ENCODE measurements at regions not wholly inside any gene's neighbourhood (a gene's known extent, or its start where the extent isn't known, plus 50 kb on each side); places are given as distances from the start of the nearest gene placed in this dataset.
"Not testable (repeated sequence)": the region's sequence is repeated elsewhere in the genome, so short reads cannot be mapped to it uniquely, and the experiment has no call there.

GRCh38 chr10:90096196-90096595 is 394.8 kb downstream of the KIF20B start:
- no peak for TF ChIP-seq CTCF (IDR thresholded peaks at IDR 0.05)
- H3K4me3 ChIP-seq: no peak overlapping the region
- no peaks in the 10 kb centered on the region for H3K36me3 ChIP-seq
- no peak for ATAC-seq
- H3K9me3 ChIP-seq: no peaks in the 10 kb centered on the region
- intact Hi-C loops (cut with DNase I): no loop called here
- DNase-seq: no peak
- H3K4me1 ChIP-seq: no peaks in the 10 kb centered on the region
- no peak overlapping the region for H3K27ac ChIP-seq
- H3K27me3 ChIP-seq: no peaks in the 10 kb centered on the region

GRCh38 chr10:90107581-90107980 is 406.2 kb downstream of the KIF20B start:
- intact Hi-C loops (cut with DNase I); H3K4me3 ChIP-seq; DNase-seq; H3K36me3 ChIP-seq; H3K9me3 ChIP-seq; H3K27me3 ChIP-seq; H3K27ac ChIP-seq; ATAC-seq; H3K4me1 ChIP-seq: not testable (repeated sequence)

GRCh38 chr10:90111671-90112070 is 410.3 kb downstream of the KIF20B start:
- H3K27me3 ChIP-seq: no peaks in the 10 kb centered on the region
- H3K9me3 ChIP-seq: no peaks in the 10 kb centered on the region
- no peak for TF ChIP-seq CTCF (IDR thresholded peaks at IDR 0.05)
- intact Hi-C loops (cut with DNase I): no loop called here
- H3K27ac ChIP-seq: no peak overlapping the region
- no peaks in the 10 kb centered on the region for H3K36me3 ChIP-seq
- no peak overlapping the region for H3K4me3 ChIP-seq
- no peak for ATAC-seq
- H3K4me1 ChIP-seq: no peaks in the 10 kb centered on the region
- no peak for DNase-seq

- H3K4me1 ChIP-seq: no peaks in the 10 kb centered on the region
- no peaks in the 10 kb centered on the region for H3K27me3 ChIP-seq
- TF ChIP-seq CTCF (IDR thresholded peaks at IDR 0.05): no peak
- no peaks in the 10 kb centered on the region for H3K36me3 ChIP-seq
- no peak overlapping the region for H3K4me3 ChIP-seq
- no peaks in the 10 kb centered on the region for H3K9me3 ChIP-seq
- DNase-seq (no peak), ATAC-seq (no peak)
- intact Hi-C loops (cut with DNase I): no loop called here
- H3K27ac ChIP-seq: no peak overlapping the region
Observed at GRCh38 chr10:90112681-90113080, 411.3 kb downstream of the KIF20B start.

GRCh38 chr10:90118567-90118966 is 417.2 kb downstream of the KIF20B start:
- intact Hi-C loops (cut with DNase I); H3K9me3 ChIP-seq; H3K36me3 ChIP-seq; DNase-seq; H3K27me3 ChIP-seq; H3K4me1 ChIP-seq; H3K4me3 ChIP-seq; H3K27ac ChIP-seq; ATAC-seq: not testable (repeated sequence)

- ATAC-seq; H3K36me3 ChIP-seq; H3K9me3 ChIP-seq; intact Hi-C loops (cut with DNase I); DNase-seq; H3K4me1 ChIP-seq; H3K27ac ChIP-seq; H3K4me3 ChIP-seq; H3K27me3 ChIP-seq: not testable (repeated sequence)
Observed at GRCh38 chr10:90119631-90120280, 418.4 kb downstream of the KIF20B start.

- intact Hi-C loops (cut with DNase I): no loop called here
- no peaks in the 10 kb centered on the region for H3K9me3 ChIP-seq
- no peaks in the 10 kb centered on the region for H3K4me1 ChIP-seq
- H3K4me3 ChIP-seq: no peak overlapping the region
- no peak for DNase-seq
- no peak for TF ChIP-seq CTCF (IDR thresholded peaks at IDR 0.05)
- no peaks in the 10 kb centered on the region for H3K27me3 ChIP-seq
- no peaks in the 10 kb centered on the region for H3K36me3 ChIP-seq
- H3K27ac ChIP-seq: no peak overlapping the region
- ATAC-seq: no peak
Observed at GRCh38 chr10:90125456-90126255, 424.3 kb downstream of the KIF20B start.
